WTC11 (cell line): ENCODE measurements at regions not wholly inside any gene's neighbourhood (a gene's known extent, or its start where the extent isn't known, plus 50 kb on each side); places are given as distances from the start of the nearest gene placed in this dataset.

ENCODE experiments used
- CTCF ChIP-seq: fragments of 200-600 bp; IDR thresholded peaks from 2 replicates; pipeline ENCODE4 v1.8.0; 2022; ENCODE audit warnings: antibody characterized with exemption
- ELF4 ChIP-seq: sonication (generic); formaldehyde crosslinking; IDR thresholded peaks from 2 replicates; pipeline ENCODE4 v1.8.1; 2022; ENCODE audit warnings: low read depth, mild to moderate bottlenecking, moderate library complexity, missing genetic modification reagents
- FOXJ3 ChIP-seq: sonication (generic); formaldehyde crosslinking; IDR thresholded peaks from 2 replicates; pipeline ENCODE4 v1.9.0; 2021; ENCODE audit warnings: missing genetic modification reagents, mild to moderate bottlenecking, borderline replicate concordance
- FOXP1 ChIP-seq: sonication (generic); formaldehyde crosslinking; IDR thresholded peaks from 2 replicates; pipeline ENCODE4 v1.8.0; 2022; ENCODE audit warnings: missing genetic modification reagents, mild to moderate bottlenecking, moderate library complexity, borderline replicate concordance
- MLX ChIP-seq: sonication (generic); formaldehyde crosslinking; IDR thresholded peaks from 2 replicates; pipeline ENCODE4 v1.8.1; 2023; ENCODE audit warnings: mild to moderate bottlenecking, missing genetic modification reagents, moderate library complexity
- NR2C2 ChIP-seq: sonication (generic); formaldehyde crosslinking; IDR thresholded peaks from 2 replicates; pipeline ENCODE4 v1.8.0; 2022; ENCODE audit warnings: mild to moderate bottlenecking, missing genetic modification reagents
- RELA ChIP-seq: sonication (generic); formaldehyde crosslinking; IDR thresholded peaks from 2 replicates; pipeline ENCODE4 v1.8.1; 2022; ENCODE audit warnings: missing genetic modification reagents, mild to moderate bottlenecking, borderline replicate concordance
- ZNF281 ChIP-seq: sonication (generic); formaldehyde crosslinking; IDR thresholded peaks from 2 replicates; pipeline ENCODE4 v1.8.0; 2023; ENCODE audit warnings: mild to moderate bottlenecking, missing genetic modification reagents
- ZSCAN18 ChIP-seq: fragments of 250-450 bp; sonication (Bioruptor Pico); IDR thresholded peaks from 2 replicates; pipeline ENCODE4 v2.1.2; 2022; ENCODE audit warnings: mild to moderate bottlenecking, moderate library complexity

- TF ChIP-seq ELF4 (CRISPR knock-in tag), result no peak
- no peak for TF ChIP-seq MLX
- no peak for TF ChIP-seq CTCF
- no peak for TF ChIP-seq FOXP1
- no peak for TF ChIP-seq FOXJ3 (CRISPR knock-in tag)
- TF ChIP-seq NR2C2 (CRISPR knock-in tag), result no peak
- TF ChIP-seq ZNF281 (CRISPR knock-in tag), result no peak
- TF ChIP-seq RELA, result no peak
- no peak for TF ChIP-seq ZSCAN18 (CRISPR knock-in tag)
Observed at GRCh38 chr10:47158116-47159071, 141.6 kb upstream of the GDF10 start.
